ENCODE measurements at regions not wholly inside any gene's neighbourhood (a gene's known extent, or its start where the extent isn't known, plus 50 kb on each side); places are given as distances from the start of the nearest gene placed in this dataset.

DNA sequence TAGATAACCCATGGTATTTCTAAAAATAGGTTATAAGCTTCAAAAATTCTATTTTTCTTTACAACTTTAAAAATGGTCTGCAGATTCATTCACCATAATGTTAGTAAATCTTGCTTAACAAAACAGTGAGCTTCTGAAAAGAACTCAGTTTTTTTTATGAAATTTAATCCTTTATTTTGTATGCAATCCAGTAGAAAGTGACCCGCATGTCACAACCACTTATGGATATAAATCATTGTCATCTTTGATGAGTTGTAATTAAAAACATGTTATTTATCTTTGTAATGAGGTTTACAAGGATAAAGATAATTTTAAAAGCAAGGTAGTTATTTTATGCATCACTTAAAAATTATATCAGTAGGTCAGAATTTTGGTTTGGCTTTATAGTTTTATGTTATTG is 173.5 kb upstream of the SEMA3A start:
- TF ChIP-seq CTCF (IDR thresholded peaks at IDR 0.05; ENCODE audit: low read length), result no peak
- no peak for TF ChIP-seq EZH2phosphoT487 (IDR thresholded peaks at IDR 0.05; ENCODE audit: low read length)

All from MM.1S (cell line).